ENCODE measurements at regions not wholly inside any gene's neighbourhood (a gene's known extent, or its start where the extent isn't known, plus 50 kb on each side); places are given as distances from the start of the nearest gene placed in this dataset.
"Not testable (repeated sequence)": the region's sequence is repeated elsewhere in the genome, so short reads cannot be mapped to it uniquely, and the experiment has no call there.

DNA sequence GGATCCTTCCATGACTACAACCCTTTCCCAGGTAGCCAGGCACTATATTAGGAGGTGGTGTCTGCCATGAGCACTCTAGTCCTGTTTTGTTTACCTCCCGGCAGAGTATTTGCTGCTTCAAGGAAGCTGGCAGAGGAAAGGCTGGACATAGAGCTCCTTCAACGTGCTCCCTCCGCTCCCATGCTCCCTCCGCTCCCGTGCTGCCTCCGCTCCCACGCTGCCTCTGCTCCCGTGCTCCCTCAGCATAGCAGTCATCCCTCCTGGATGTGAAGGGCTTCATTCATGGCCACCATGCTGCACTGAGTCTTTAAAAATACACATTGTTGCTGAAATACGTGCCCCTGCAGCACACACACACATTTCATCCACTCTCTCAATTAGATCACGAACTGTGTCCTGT, 181.9 kb upstream of the MYT1L start:
- DNase-seq (ENCODE audit: low read depth in 2 of 2, low spot score in 1 of 2) = no peak

DNA sequence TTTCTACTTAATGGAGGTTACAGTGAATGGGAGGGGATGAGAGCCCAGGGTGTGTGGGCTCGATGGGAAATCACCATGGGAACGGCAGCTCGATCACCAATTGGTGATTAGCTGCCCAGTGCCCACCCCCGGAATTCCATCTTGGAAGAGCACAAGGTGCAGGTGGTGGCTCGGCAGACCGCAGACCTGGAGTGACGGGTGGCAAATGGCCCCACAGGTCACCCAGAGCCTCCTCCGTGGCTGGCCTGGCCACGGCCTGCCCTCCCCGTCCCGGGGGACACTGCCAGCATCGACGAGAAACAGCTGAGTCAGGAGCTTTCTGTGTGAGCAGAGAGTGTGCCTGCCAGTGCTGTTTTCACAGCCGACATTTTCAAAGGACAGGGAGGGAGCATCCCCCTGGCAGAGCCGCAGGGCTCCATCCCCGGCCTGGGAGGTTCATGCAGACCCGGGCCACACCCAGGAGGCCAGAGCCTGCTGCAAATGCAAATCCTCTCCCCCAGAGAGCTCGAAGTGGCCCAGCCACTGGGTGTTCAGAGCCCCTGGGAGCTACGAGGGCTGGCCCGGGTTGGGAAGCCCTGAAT, 176.4 kb upstream of the MYT1L start:
- no peak for DNase-seq (ENCODE audit: low read depth in 2 of 2, low spot score in 1 of 2)

DNA sequence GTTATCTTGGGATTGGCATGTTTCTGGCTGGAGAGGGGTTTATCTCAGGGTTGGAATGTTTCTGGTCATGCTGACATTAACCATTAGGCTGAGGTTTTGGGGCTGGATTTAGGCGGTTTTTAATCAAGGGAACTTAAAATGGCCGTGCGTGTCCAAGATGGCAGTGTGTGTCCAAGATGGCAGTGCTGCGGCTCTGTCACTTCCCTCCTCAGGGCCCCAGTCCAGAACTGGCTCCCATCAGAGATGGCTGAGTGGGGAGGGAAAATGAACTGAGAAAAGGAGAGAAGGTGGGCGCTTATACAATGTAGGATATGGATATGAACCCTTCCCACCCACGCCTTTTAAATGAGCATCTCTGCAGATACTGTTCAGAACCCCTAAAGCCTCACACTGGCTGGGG, 175.5 kb upstream of the MYT1L start:
- DNase-seq (ENCODE audit: low read depth in 2 of 2, low spot score in 1 of 2) = no peak

DNA sequence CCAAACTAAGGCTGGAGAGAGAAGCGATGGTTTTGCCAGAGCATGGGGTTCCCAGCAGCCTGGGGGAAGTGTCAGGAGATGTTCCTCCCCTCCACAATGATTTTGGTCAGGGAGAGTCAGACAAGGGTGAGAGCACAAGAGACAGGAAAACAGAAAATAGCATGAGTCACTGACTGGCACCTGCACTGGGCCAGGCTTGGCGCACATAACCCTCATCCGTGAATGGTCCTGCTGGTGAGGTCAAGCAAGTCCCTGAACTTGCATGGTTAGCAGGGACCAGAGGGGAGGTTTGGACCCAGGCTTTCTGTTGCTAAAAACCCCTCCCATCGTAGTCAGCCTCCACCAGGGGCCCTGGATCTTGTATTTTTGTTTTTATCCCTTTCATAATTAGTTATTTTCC, 174.5 kb upstream of the MYT1L start:
- DNase-seq (ENCODE audit: low read depth in 2 of 2, low spot score in 1 of 2) = no peak

GRCh38 chr2:2503864-2504418, 172.9 kb upstream of the MYT1L start:
- no peak for DNase-seq (ENCODE audit: low read depth in 2 of 2, low spot score in 1 of 2)

GRCh38 chr2:2502201-2502549, 171.1 kb upstream of the MYT1L start:
- DNase-seq (ENCODE audit: low read depth in 2 of 2, low spot score in 1 of 2) = no peak

DNA sequence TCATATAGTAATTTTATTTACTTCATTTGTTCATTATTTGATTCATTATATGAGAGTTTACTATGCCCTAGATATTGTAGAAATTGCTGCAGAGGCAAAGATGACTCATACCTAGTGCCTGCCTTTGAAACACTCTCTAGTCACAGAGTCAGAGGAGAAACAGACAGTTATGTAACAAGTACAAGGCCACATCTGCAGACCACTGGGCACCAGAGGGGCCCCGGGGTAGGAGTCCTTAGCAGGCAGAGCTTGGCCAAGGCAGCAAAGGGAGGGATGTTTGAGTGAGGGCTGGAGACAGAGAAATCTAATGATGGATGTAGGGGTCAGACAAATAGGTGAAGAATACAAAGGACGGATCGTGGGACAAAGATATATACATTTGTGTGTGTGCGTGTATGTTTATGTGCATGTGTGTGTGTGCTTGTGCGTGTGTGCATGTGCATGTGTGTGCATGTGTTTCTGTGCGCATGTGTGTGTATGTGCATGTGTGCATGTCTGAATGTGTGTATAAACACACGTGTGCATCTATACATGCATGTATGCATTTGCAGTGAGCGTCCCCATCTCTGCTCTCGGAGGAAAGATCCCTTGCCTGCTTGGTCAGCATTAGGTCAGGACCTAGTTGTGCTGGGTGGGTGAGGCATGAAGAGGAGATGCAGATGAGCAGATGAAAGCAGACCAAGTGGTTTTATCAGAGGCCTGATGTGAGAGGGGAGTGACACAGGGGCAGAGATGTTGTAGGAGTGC, 170.6 kb upstream of the MYT1L start:
- no peak for DNase-seq (ENCODE audit: low read depth in 2 of 2, low spot score in 1 of 2)

DNA sequence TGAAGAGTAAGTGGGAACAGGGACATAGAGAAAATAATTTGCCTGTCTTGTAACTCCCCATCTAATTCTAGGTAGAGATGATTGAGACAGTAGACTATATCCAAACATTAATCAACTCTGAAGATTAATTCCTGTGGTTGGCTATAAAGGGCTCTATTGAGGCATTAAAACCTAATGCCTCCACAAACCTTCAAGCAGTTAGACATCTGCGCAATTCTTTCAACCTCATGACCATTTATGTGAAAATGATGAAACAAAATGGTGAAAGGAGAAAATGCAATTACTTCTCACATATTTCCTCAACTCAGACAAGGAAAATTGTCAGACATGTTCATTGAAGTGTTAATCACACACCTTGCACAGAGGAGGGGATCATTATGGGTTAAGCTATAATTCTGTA, 164.5 kb upstream of the MYT1L start:
- no peak for DNase-seq (ENCODE audit: low read depth in 2 of 2, low spot score in 1 of 2)

GRCh38 chr2:2493496-2493895, 162.4 kb upstream of the MYT1L start:
- DNase-seq (ENCODE audit: low read depth in 2 of 2, low spot score in 1 of 2) = no peak

DNA sequence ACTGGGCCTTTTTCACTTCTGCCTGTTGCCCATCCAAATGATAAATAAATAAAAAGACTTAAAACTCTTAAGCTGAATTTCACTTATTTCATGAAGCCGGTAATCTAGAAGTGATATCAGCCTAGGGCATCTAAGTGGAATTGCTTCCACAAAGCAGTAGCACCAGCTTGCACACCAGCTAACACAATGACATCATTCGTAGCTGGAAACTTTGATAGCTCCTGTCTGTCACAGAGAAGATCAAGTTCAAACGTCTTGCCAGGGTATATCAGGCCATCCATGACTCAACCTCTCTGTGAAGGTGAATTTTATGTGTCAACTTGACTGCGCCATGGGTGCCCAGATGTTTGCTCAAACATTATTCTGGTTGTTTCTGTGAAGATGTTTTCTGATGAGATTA, 161.7 kb upstream of the MYT1L start:
- no peak for DNase-seq (ENCODE audit: low read depth in 2 of 2, low spot score in 1 of 2)

DNA sequence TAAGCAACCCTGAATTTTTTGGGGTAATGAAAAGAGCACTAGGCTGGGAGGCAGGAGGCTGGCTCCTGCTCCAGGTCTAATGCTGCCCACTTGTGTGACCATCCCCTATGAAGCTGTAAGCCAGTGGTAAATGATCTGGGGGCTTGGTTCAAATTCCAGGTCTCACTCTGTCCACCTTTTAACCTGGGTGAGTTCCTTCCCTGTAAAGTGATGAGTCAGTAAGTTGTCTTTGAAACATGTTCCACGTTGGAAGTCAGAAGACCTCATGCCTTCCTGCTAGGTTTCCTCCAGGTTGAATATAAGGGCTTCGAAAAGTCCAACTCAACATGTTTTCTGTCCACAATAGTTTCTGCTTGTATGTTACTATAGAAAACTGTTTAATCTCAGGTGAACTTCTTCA, 160.9 kb upstream of the MYT1L start:
- no peak for DNase-seq (ENCODE audit: low read depth in 2 of 2, low spot score in 1 of 2)

GRCh38 chr2:2484301-2484700, 153.2 kb upstream of the MYT1L start:
- no peak for DNase-seq (ENCODE audit: low read depth in 2 of 2, low spot score in 1 of 2)

- no peak for DNase-seq (ENCODE audit: low read depth in 2 of 2, low spot score in 1 of 2)
These were observed 151.8 kb upstream of the MYT1L start for GRCh38 chr2:2482851-2483250.

- DNase-seq (ENCODE audit: low read depth in 2 of 2, low spot score in 1 of 2) = no peak
These were observed 141.8 kb upstream of the MYT1L start for GRCh38 chr2:2472881-2473280.

- DNase-seq (ENCODE audit: low read depth in 2 of 2, low spot score in 1 of 2) = no peak
These were observed 141.0 kb upstream of the MYT1L start for GRCh38 chr2:2472044-2472443.

DNA sequence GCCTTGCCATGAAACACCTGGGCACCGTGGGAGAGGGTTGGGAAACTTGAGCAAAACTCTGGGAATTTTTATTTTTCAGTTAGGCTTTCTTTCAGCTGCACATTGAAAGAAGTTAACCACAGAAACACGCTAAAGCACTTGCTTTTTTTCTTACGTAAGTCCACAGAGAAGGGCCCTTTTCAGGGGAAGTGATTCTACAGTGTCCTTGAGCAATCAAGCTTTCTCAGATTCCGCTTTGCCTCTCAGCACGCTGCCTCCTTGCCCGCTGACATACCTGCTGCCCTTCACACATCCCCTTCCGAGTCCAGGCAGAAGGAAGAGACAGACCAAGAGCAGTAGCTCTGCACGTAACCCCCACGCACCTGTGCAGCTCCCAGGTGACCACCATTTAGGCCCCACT, 135.5 kb upstream of the MYT1L start:
- DNase-seq (ENCODE audit: low read depth in 2 of 2, low spot score in 1 of 2) = no peak

DNA sequence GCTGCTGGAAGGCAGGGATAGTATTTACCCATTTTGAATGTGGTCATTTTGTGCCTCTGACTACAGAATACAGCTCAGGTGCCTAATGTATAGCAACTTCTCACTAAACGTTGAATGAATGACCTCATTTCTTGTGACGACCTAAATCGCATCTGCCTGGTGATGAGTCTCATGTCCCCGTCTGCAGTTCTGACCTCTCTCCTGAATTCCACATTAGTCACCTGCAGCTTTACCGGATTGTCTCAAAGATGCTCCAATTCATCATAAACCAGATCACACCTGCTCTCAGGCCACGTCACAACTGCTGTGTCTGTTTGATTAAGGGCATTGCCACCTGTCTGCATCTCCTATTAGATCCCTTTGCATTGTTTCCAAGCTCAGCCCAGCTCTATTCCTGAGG, 133.6 kb upstream of the MYT1L start:
- no peak for DNase-seq (ENCODE audit: low read depth in 2 of 2, low spot score in 1 of 2)

- no peak for DNase-seq (ENCODE audit: low read depth in 2 of 2, low spot score in 1 of 2)
These were observed 133.0 kb upstream of the MYT1L start for GRCh38 chr2:2464094-2464493.

- DNase-seq (ENCODE audit: low read depth in 2 of 2, low spot score in 1 of 2) = no peak
These were observed 125.6 kb upstream of the MYT1L start for GRCh38 chr2:2456721-2457120.

DNA sequence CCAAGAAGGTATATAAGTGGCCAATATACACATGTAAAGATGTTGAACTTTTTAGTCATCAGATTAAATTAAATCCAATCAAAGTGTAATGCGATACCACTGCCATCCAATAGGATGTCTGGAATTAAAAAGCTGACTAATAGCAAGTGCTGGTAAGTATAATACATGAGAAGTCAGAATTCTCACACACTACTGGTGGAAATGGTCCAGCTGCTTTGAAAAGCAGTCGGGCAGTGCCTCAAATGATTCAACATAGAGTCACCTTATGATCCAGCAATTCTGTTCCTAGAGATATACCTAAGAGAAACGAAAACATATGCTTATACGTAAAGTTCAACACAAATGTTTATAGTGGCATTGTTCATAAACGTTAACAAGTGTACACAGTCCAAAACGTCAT, 124.1 kb upstream of the MYT1L start:
- DNase-seq (ENCODE audit: low read depth in 2 of 2, low spot score in 1 of 2) = no peak

GRCh38 chr2:2452961-2453360, 121.9 kb upstream of the MYT1L start:
- DNase-seq (ENCODE audit: low read depth in 2 of 2, low spot score in 1 of 2) = no peak

- not testable (repeated sequence) for DNase-seq (ENCODE audit: low read depth in 2 of 2, low spot score in 1 of 2)
These were observed 120.2 kb upstream of the MYT1L start for GRCh38 chr2:2451275-2451674.

- DNase-seq (ENCODE audit: low read depth in 2 of 2, low spot score in 1 of 2) = no peak
These were observed 117.1 kb upstream of the MYT1L start for GRCh38 chr2:2448178-2448577.

Measured in stimulated activated CD8-positive, alpha-beta memory T cell treated with anti-CD3 and anti-CD28 coated beads, Interleukin-4, amount 100 ng/mL, for 4 hours (primary cell).